Lower lobe of right lung (tissue), 2 donors: ENCODE measurements at regions not wholly inside any gene's neighbourhood (a gene's known extent, or its start where the extent isn't known, plus 50 kb on each side); places are given as distances from the start of the nearest gene placed in this dataset.
A peak's percentile ranks its signal among the peaks of the same experiment; 100 is the strongest.

Source experiments
- ATAC-seq, 2 donors: fragments of 200-7000 bp; cut with Tn5 transposase; one replicate each; pipeline ENCODE4 v1.9.1; 2020 to 2022; ENCODE audit warnings: mild to moderate bottlenecking in 2 of 2, moderate library complexity in 2 of 2
- DNase-seq: peaks from one replicate; pipeline ENCODE4 v3.0.0-alpha.2; 2020
- H3K27ac ChIP-seq: fragments of 200-600 bp; one replicate; pipeline ENCODE4 v1.8.0; 2022
- H3K27me3 ChIP-seq: fragments of 200-600 bp; one replicate; pipeline ENCODE4 v1.8.0; 2022; ENCODE audit warnings: low read depth
- H3K36me3 ChIP-seq: fragments of 200-600 bp; one replicate; pipeline ENCODE4 v1.8.0; 2022; ENCODE audit warnings: mild to moderate bottlenecking
- H3K4me1 ChIP-seq: fragments of 200-600 bp; one replicate; pipeline ENCODE4 v1.8.0; 2022
- H3K4me3 ChIP-seq: fragments of 200-600 bp; one replicate; pipeline ENCODE4 v1.8.0; 2022; ENCODE audit warnings: mild to moderate bottlenecking
- H3K9me3 ChIP-seq: fragments of 200-600 bp; one replicate; pipeline ENCODE4 v1.8.0; 2022
- intact Hi-C: fragments of 100-400 bp; cut with DNase I; formaldehyde crosslinking; loops from one replicate; pipeline ENCODE4 v1.11.0; 2022
- TF ChIP-seq, protein P1 (sequence below): fragments of 200-600 bp; IDR thresholded peaks from one replicate; pipeline ENCODE4 v1.8.0; 2022; ENCODE audit warnings: antibody characterized with exemption, mild to moderate bottlenecking
- donor health status: DM: no; HTN: yes; CAD: no; lungs with severe emphysema.

DNA sequence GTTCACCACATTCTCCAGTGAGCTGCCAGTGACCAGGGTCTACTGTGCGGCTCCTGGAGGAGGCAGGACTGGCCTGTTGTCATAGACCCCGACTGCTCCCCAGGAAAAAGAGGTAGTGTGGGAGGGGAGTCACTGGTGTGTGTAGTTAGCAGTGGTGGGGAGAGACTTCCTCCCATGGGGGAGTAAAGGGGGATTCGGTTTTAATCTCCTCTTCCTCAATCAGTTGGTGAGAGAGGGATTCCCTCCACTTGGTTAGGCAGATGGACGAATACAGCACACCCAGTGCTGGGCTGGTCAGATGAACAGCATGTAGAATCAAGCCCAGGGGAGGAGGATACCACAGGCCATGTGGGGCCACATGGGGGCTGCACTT is 207.6 kb upstream of the S1PR3 start:
- DNase-seq (no peak), ATAC-seq (no peak)
- Histone ChIP-seq H3K9me3 (no peaks in the 10 kb centered on the region), H3K4me3 (no peak overlapping the region), H3K36me3 (no peaks in the 10 kb centered on the region), H3K4me1 (peaks cover 16% of the 10 kb centered on the region), H3K27ac (no peak overlapping the region), H3K27me3 (no peaks in the 10 kb centered on the region)
- intact Hi-C loops: no loop called here
- TF ChIP-seq, protein P1, sequence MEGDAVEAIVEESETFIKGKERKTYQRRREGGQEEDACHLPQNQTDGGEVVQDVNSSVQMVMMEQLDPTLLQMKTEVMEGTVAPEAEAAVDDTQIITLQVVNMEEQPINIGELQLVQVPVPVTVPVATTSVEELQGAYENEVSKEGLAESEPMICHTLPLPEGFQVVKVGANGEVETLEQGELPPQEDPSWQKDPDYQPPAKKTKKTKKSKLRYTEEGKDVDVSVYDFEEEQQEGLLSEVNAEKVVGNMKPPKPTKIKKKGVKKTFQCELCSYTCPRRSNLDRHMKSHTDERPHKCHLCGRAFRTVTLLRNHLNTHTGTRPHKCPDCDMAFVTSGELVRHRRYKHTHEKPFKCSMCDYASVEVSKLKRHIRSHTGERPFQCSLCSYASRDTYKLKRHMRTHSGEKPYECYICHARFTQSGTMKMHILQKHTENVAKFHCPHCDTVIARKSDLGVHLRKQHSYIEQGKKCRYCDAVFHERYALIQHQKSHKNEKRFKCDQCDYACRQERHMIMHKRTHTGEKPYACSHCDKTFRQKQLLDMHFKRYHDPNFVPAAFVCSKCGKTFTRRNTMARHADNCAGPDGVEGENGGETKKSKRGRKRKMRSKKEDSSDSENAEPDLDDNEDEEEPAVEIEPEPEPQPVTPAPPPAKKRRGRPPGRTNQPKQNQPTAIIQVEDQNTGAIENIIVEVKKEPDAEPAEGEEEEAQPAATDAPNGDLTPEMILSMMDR: no peak

DNA sequence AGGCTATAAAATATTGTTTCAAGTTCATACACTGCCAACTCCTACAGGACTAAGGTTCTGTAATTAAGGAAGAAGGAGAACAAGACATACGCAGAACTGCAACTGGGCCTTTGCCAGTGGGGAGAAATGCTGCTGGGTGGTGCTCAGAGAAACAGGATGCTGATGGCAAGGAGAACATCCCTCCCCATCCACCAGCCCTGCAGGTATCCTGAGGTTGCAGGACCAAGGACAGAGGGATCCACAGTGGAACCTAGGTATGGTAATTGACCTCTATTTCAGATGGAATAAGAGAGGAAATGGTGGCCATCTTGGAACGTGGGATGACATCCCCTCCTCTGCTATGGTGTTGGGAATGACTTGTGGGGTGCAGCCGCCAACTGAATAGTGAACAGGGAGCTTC is 206.3 kb upstream of the S1PR3 start:
- Histone ChIP-seq H3K27me3 (no peaks in the 10 kb centered on the region), H3K4me3 (no peak overlapping the region), H3K27ac (no peak overlapping the region), H3K36me3 (no peaks in the 10 kb centered on the region), H3K4me1 (peaks cover 16% of the 10 kb centered on the region), H3K9me3 (no peaks in the 10 kb centered on the region)
- DNase-seq: no peak
- TF ChIP-seq, protein P1: no peak
- intact Hi-C loops: no loop called here
- no peak for ATAC-seq

DNA sequence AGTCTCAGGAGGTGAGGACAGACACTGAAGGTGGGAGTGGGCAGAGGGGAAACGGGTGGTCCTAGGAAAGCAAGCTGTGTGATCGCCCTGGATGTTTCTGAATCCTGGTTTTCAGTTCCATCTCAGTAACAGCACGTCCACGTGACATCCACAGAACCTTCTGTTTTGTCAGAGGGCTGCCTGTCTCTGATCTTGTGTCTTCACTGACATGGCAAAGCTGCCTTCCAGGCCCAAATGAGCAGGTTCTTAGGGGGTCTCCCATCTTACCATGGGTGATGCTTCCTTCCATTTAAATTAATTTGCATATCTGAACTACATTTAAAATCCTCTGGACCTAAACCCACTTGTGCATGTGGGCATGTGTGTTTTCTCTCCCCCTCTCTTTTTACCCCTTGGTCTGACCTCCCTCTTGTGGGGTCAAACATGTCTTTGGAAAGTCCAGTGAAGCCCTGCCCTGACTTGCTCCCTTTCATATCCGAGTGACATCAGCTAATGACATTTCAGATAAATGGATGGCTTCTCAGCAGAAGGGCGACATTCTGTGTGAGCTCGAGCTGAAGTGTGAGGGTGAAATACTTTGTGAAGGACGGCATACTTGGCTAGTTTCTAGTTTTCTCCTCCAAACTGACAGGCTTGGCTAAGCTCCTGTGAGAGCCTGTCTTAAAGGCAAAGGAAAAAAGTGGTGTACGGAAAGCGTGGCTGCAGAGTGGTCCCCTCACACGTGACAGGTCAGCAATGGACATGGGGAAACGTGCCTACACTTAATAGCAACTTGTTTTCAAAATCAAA is 204.8 kb upstream of the S1PR3 start:
- Histone ChIP-seq H3K4me1 (peaks cover 15% of the 10 kb centered on the region), H3K36me3 (no peaks in the 10 kb centered on the region), H3K27me3 (no peaks in the 10 kb centered on the region), H3K27ac (no peak overlapping the region), H3K4me3 (no peak overlapping the region), H3K9me3 (no peaks in the 10 kb centered on the region)
- ATAC-seq (no peak), DNase-seq (no peak)
- TF ChIP-seq, protein P1: no peak
- intact Hi-C loops: no loop called here

DNA sequence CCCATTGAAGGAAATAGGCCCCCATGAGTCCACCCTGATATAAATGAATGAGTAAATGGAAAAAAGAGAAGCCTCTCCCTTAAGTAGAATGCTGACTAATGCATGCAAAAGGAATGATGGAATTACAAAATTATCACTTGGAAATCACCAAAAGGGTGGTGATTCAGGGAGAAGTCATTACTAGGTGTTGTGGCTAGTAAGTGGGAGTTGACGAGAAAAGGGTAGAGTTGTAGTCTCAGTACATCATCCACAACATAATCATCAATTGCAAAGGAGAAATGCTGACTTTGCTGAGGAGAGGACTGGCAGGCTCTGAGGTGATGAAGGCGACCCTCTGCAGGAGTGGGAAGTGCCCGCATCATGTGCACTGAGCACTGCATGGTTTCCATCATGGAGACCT is 201.5 kb upstream of the S1PR3 start:
- no peak for DNase-seq
- Histone ChIP-seq H3K27ac (no peak overlapping the region), H3K4me3 (no peak overlapping the region), H3K36me3 (no peaks in the 10 kb centered on the region), H3K4me1 (peaks cover 6% of the 10 kb centered on the region), H3K27me3 (no peaks in the 10 kb centered on the region), H3K9me3 (no peaks in the 10 kb centered on the region)
- ATAC-seq: no peak
- intact Hi-C loops: no loop called here
- TF ChIP-seq, protein P1: no peak

DNA sequence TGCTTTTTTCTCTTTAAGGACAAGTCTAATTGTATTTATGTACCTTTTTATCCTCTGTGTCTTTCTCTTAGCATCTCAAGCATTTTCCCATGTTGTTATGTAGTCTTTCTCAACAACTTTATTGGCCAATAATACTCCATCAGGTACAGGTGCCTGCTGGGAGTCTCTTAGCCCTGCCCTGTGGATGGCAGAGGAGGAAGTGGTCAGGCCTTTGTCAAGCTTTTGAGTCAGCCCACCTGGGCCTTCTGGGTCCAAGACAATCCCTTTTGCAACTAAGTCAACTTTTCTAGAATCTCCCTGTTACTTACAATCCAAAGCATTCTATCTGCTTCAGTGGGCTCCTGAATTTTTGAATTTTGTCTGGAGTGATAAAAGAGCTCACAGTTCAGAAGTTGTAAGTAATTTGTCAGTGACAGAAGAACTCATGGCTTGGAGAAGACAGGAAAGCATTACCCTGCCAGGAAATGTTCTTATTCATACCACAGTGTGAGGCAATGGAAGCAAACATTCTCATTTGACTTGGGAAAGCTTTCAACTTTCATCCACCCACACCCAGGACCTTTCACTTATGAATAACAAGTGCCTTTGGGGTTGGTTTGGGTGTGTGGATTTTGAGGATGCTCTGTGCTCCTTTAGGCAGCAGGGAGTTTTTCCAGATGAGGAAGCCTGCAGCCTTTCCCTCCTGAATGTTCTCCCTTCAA is 200.0 kb upstream of the S1PR3 start:
- H3K27ac ChIP-seq: no peak overlapping the region
- no peaks in the 10 kb centered on the region for H3K27me3 ChIP-seq
- H3K4me3 ChIP-seq: no peak overlapping the region
- TF ChIP-seq, protein P1: no peak
- ATAC-seq (peak; percentile 29 to 39), DNase-seq (no peak)
- H3K36me3 ChIP-seq: no peaks in the 10 kb centered on the region
- H3K4me1 ChIP-seq: peaks cover 6% of the 10 kb centered on the region
- intact Hi-C loops: no loop called here
- no peaks in the 10 kb centered on the region for H3K9me3 ChIP-seq
